HepG2 (cell line): ENCODE measurements at regions not wholly inside any gene's neighbourhood (a gene's known extent, or its start where the extent isn't known, plus 50 kb on each side); places are given as distances from the start of the nearest gene placed in this dataset.

Experiments
- ATAC-seq: fragments of 200-7000 bp; cut with Tn5 transposase; 3 replicates; pipeline ENCODE4 v1.9.1; 2020; ENCODE audit warnings: mild to moderate bottlenecking, moderate library complexity
- BruUV-seq: library from RNA; stranded (reverse); fragments of 400-500 nt; replicated peaks from 2 replicates; lab custom pipeline; 2021; lab: Mats Ljungman, UMichigan
- CTCF ChIA-PET: fragments of 300-600 bp; formaldehyde crosslinking; extraction: SDS; loops from one replicate; lab custom pipeline; 2021; ENCODE audit warnings: low total read pairs, inconsistent platforms, low intra/inter-chr PET ratio; lab: Yijun Ruan, JAX
- POLR2A ChIA-PET: fragments of 350-600 bp; sonication (Branson Sonifier 250); formaldehyde crosslinking; loops from one replicate; lab custom pipeline; 2020; ENCODE audit warnings: antibody characterized with exemption, inconsistent platforms; lab: Yijun Ruan, JAX
- DNase-seq: peaks from one replicate; pipeline ENCODE4 v3.0.0-alpha.2; 2015; ENCODE audit warnings: low spot score
- FAIRE-seq: peaks from 3 replicates; lab custom pipeline; 2011; peaks lifted over from hg19 to GRCh38; lab: Jason Lieb, UNC
- H2AFZ ChIP-seq: one replicate; pipeline ENCODE4 v1.6.1; 2011; ENCODE audit warnings: low read length, inconsistent platforms
- H3K27ac ChIP-seq: fragments of 300-600 bp; 3 replicates; pipeline ENCODE4 v1.8.0; 2011; ENCODE audit warnings: mixed run types, mild to moderate bottlenecking, mixed read lengths, low read length, inconsistent platforms; ENCODE audit not compliant: insufficient read depth; ENCODE audit errors: extremely low read length
- H3K27me3 ChIP-seq, 2 experiments: fragments of 200-600 bp in 1 of 2; 2 replicates in 1 of 2; 3 replicates in 1 of 2; pipeline versions ENCODE4 v1.6.0 to v1.8.0; 2011; ENCODE audit warnings: low read length in 2 of 2, mild to moderate bottlenecking in 2 of 2, moderate library complexity in 2 of 2, inconsistent platforms in 1 of 2; ENCODE audit not compliant: insufficient read depth in 2 of 2, control insufficient read depth in 1 of 2
- H3K36me3 ChIP-seq, 2 experiments: fragments of 200-600 bp in 1 of 2; replicated peaks in 1 of 2; 2 replicates in 1 of 2; 3 replicates in 1 of 2; pipeline versions ENCODE4 v1.5.1 to v1.8.0; 2011; ENCODE audit warnings: low read length in 2 of 2, inconsistent platforms in 1 of 2; ENCODE audit not compliant: insufficient read depth in 2 of 2, control insufficient read depth in 1 of 2
- H3K4me1 ChIP-seq: 2 replicates; pipeline ENCODE4 v1.5.1; 2012; ENCODE audit warnings: low read length, inconsistent platforms; ENCODE audit not compliant: insufficient read depth
- H3K4me2 ChIP-seq: 2 replicates; pipeline ENCODE4 v1.6.0; 2011; ENCODE audit warnings: low read depth, low read length, inconsistent platforms
- H3K4me3 ChIP-seq, 3 experiments: fragments of 200-600 bp in 1 of 3; sonication (generic), shearing (Covaris generic) in 1 of 3; replicated peaks in 1 of 3; 2 replicates each; pipeline ENCODE4 v1.5.1; 2011 to 2016; ENCODE audit warnings: low read length in 3 of 3, inconsistent platforms in 2 of 3, low read depth in 2 of 3, mild to moderate bottlenecking in 2 of 3, control low read depth in 1 of 3, mixed read lengths in 1 of 3; ENCODE audit not compliant: insufficient read depth in 1 of 3
- H3K79me2 ChIP-seq: one replicate; pipeline ENCODE4 v1.6.1; 2011; ENCODE audit warnings: low read length, inconsistent platforms; ENCODE audit not compliant: insufficient read depth
- H3K9ac ChIP-seq: 2 replicates; pipeline ENCODE4 v1.6.0; 2011; ENCODE audit warnings: mild to moderate bottlenecking, low read depth, low read length, inconsistent platforms; ENCODE audit not compliant: insufficient read depth
- H3K9me3 ChIP-seq: 2 replicates; pipeline ENCODE4 v1.5.1; 2012; ENCODE audit warnings: mild to moderate bottlenecking, low read length
- H4K20me1 ChIP-seq: 2 replicates; pipeline ENCODE4 v1.6.0; 2011; ENCODE audit warnings: inconsistent platforms, mild to moderate bottlenecking, low read length, moderate library complexity; ENCODE audit not compliant: insufficient read depth
- GTF3A ChIP-seq: sonication (generic); formaldehyde crosslinking; conservative IDR thresholded peaks from 2 replicates; pipeline ENCODE4 v1.4.0; 2020; ENCODE audit warnings: mild to moderate bottlenecking, missing genetic modification reagents
- ISL2 ChIP-seq: sonication (generic); formaldehyde crosslinking; IDR thresholded peaks from 2 replicates; pipeline ENCODE4 v1.5.0; 2020; ENCODE audit warnings: missing genetic modification reagents
- KAT7 ChIP-seq: IDR thresholded peaks from 2 replicates; pipeline ENCODE4 v1.6.1; 2018; ENCODE audit warnings: borderline replicate concordance, missing compliant biosample characterization
- MED8 ChIP-seq: sonication (generic); formaldehyde crosslinking; IDR thresholded peaks from 2 replicates; pipeline ENCODE4 v1.8.1; 2023; ENCODE audit warnings: mild to moderate bottlenecking, missing genetic modification reagents; ENCODE audit not compliant: insufficient replicate concordance
- NFIC ChIP-seq: IDR thresholded peaks from 2 replicates; pipeline ENCODE4 v1.6.1; 2012; ENCODE audit warnings: mild to moderate bottlenecking, low read length, inconsistent platforms
- NFYC ChIP-seq: IDR thresholded peaks from 2 replicates; pipeline ENCODE4 v1.6.1; 2016; ENCODE audit warnings: missing genetic modification reagents, missing compliant biosample characterization
- NR2F2 ChIP-seq: IDR thresholded peaks from 2 replicates; pipeline ENCODE4 v1.6.1; 2012; ENCODE audit warnings: low read depth, inconsistent platforms, borderline replicate concordance
- POLR2A ChIP-seq, 2 experiments: IDR thresholded peaks; 2 replicates each; pipeline ENCODE4 v1.6.1; 2011; ENCODE audit warnings: low read depth in 2 of 2, low read length in 2 of 2, mild to moderate bottlenecking in 1 of 2, moderate library complexity in 1 of 2; ENCODE audit not compliant: insufficient read depth in 1 of 2
- RFXAP ChIP-seq: sonication (generic); formaldehyde crosslinking; IDR thresholded peaks from 2 replicates; pipeline ENCODE4 v1.4.0; 2020; ENCODE audit warnings: missing genetic modification reagents, borderline replicate concordance
- SATB2 ChIP-seq: sonication (generic); formaldehyde crosslinking; IDR thresholded peaks from 2 replicates; pipeline ENCODE4 v1.5.0; 2020; ENCODE audit warnings: missing genetic modification reagents
- SMAD1 ChIP-seq: sonication (generic); formaldehyde crosslinking; IDR thresholded peaks from 2 replicates; pipeline ENCODE4 v1.4.0; 2020; ENCODE audit warnings: missing genetic modification reagents, low read depth, mild to moderate bottlenecking, borderline replicate concordance
- SNRNP70 ChIP-seq: fragments of 200-400 bp; formaldehyde crosslinking; IDR thresholded peaks from 2 replicates; pipeline ENCODE4 v1.6.1; 2017; ENCODE audit warnings: mild to moderate bottlenecking, low read depth, low read length, moderate library complexity
- TAF1 ChIP-seq: sonication (generic); formaldehyde crosslinking; IDR thresholded peaks from 2 replicates; pipeline ENCODE4 v1.4.0; 2020; ENCODE audit warnings: missing genetic modification reagents
- TBP ChIP-seq: sonication (generic); formaldehyde crosslinking; IDR thresholded peaks from 2 replicates; pipeline ENCODE4 v1.5.0; 2020; ENCODE audit warnings: missing genetic modification reagents
- ZFP41 ChIP-seq: sonication (generic); formaldehyde crosslinking; IDR thresholded peaks from 2 replicates; pipeline ENCODE4 v1.4.0; 2020; ENCODE audit warnings: mild to moderate bottlenecking, missing genetic modification reagents, borderline replicate concordance
- ZNF251 ChIP-seq: sonication (generic); formaldehyde crosslinking; IDR thresholded peaks from 2 replicates; pipeline ENCODE4 v1.9.0; 2021; ENCODE audit warnings: mild to moderate bottlenecking, missing genetic modification reagents
- ZNF256 ChIP-seq: sonication (generic); formaldehyde crosslinking; conservative IDR thresholded peaks from 2 replicates; pipeline ENCODE4 v1.4.0; 2020; ENCODE audit warnings: missing genetic modification reagents
- ZNF441 ChIP-seq: sonication (generic); formaldehyde crosslinking; IDR thresholded peaks from 2 replicates; pipeline ENCODE4 v1.7.0; 2021; ENCODE audit warnings: missing genetic modification reagents, borderline replicate concordance
- ZNF557 ChIP-seq: sonication (generic); formaldehyde crosslinking; IDR thresholded peaks from 2 replicates; pipeline ENCODE4 v1.4.0; 2020; ENCODE audit warnings: missing genetic modification reagents
- ZNF703 ChIP-seq: sonication (generic); formaldehyde crosslinking; IDR thresholded peaks from 2 replicates; pipeline ENCODE4 v1.5.1; 2020; ENCODE audit warnings: missing genetic modification reagents, mild to moderate bottlenecking, moderate library complexity, borderline replicate concordance
- ZNF747 ChIP-seq: sonication (generic); formaldehyde crosslinking; IDR thresholded peaks from 2 replicates; pipeline ENCODE4 v1.8.1; 2023; ENCODE audit warnings: missing genetic modification reagents, mild to moderate bottlenecking, borderline replicate concordance
- WGBS: methylation state at CpG from one replicate; pipeline ENCODE4 v1.1.6; 2017; ENCODE audit warnings: low lambda C conversion rate; 5-methylcytosine and 5-hydroxymethylcytosine counted together
- in situ Hi-C: cut with HindIII; loops from 2 replicates; pipeline ENCODE4 v1.10.0; 2017; ENCODE audit warnings: low pct_unique_long_range_greater_than_20kb; ENCODE audit not compliant: extremely low pct_ligation_motif_present
- intact Hi-C: fragments of 100-400 bp; cut with micrococcal nuclease; formaldehyde crosslinking; loops from one replicate; pipeline ENCODE4 v1.10.0; 2022; ENCODE audit not compliant: unreplicated experiment
- TF ChIP-seq, protein P1 (sequence below): sonication (generic); formaldehyde crosslinking; IDR thresholded peaks from 2 replicates; pipeline ENCODE4 v1.5.1; 2020; ENCODE audit warnings: missing genetic modification reagents, mild to moderate bottlenecking, borderline replicate concordance
- TF ChIP-seq, protein P2 (sequence below): sonication (generic); formaldehyde crosslinking; IDR thresholded peaks from 2 replicates; pipeline ENCODE4 v1.4.0; 2020; ENCODE audit warnings: missing genetic modification reagents

DNA sequence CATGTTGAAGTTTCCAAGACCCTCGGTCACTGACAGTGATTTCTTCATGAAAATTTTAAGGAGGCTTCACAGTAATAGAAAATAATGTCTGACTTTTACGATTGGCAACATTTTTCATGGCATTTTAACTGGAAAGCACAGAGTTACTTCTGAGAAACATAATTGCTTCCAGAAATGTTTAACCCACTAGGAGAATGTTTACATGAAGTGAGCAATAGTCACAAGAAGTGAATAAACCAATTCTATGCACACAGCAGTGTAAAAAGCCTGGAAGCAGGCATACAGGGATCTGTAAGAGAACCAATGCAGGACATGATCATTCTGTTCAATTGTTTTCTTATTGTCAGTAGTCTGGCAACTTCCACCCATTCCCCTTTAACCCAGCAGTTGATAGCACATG is 316.2 kb upstream of the CXADR start (continued):
- no peak for TF ChIP-seq ZNF441 (CRISPR knock-in tag)
- no peak for TF ChIP-seq ZNF703 (CRISPR knock-in tag)
- no peak for TF ChIP-seq ZNF747
- no peak for TF ChIP-seq ZNF256 (CRISPR knock-in tag)
- TF ChIP-seq ISL2: no peak
- no peak for TF ChIP-seq MED8 (CRISPR knock-in tag)
- TF ChIP-seq SNRNP70: no peak
- no peak for TF ChIP-seq NR2F2
- TF ChIP-seq POLR2A (IDR thresholded peaks at IDR 0.05; ENCODE audit: insufficient read depth in 1 of 2, low read depth in 2 of 2, low read length in 2 of 2): no peak
- no peak for TF ChIP-seq TBP (CRISPR knock-in tag)
- no peak for TF ChIP-seq TAF1 (CRISPR knock-in tag)

DNA sequence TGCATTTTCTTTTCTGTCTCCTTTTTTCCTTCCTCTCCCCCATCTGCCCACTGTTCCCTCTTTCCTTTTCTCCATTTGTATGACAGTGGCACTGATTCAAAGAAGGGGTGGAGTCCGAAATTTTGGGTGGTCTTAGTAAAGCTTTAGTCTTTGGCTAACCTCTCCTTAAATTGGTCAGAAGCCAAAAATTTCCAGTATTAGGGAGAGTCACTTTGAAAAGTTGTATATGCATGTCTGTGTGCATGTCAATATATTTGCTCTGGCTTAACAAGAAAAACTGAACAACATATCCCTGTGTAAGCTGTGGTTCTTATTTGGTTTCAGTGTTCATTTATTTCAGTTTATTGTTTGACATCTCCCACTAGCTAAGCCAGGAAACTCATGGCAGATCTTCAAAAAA is 314.8 kb upstream of the CXADR start:
- no peaks in the 10 kb centered on the region for H3K79me2 ChIP-seq
- FAIRE-seq: no peak
- no peak overlapping the region for H3K4me3 ChIP-seq
- BruUV-seq: no TSS peak
- no peak overlapping the region for H3K27ac ChIP-seq
- in situ Hi-C loops (no loop called here), intact Hi-C loops (no loop called here)
- no peaks in the 10 kb centered on the region for H3K4me1 ChIP-seq
- no peak for DNase-seq
- H3K9me3 ChIP-seq: no peaks in the 10 kb centered on the region
- ChIA-PET POLR2A (no interaction called here), CTCF (no interaction called here)
- no peak overlapping the region for H3K9ac ChIP-seq
- ATAC-seq: no peak
- 0% methylated on average over 1 of the region's 1 CpG for WGBS
- no peaks in the 10 kb centered on the region for H3K27me3 ChIP-seq
- H2AFZ ChIP-seq: no peak overlapping the region
- no peaks in the 10 kb centered on the region for H3K36me3 ChIP-seq
- no peak overlapping the region for H3K4me2 ChIP-seq
- no peaks in the 10 kb centered on the region for H4K20me1 ChIP-seq
- TF ChIP-seq, protein P1, sequence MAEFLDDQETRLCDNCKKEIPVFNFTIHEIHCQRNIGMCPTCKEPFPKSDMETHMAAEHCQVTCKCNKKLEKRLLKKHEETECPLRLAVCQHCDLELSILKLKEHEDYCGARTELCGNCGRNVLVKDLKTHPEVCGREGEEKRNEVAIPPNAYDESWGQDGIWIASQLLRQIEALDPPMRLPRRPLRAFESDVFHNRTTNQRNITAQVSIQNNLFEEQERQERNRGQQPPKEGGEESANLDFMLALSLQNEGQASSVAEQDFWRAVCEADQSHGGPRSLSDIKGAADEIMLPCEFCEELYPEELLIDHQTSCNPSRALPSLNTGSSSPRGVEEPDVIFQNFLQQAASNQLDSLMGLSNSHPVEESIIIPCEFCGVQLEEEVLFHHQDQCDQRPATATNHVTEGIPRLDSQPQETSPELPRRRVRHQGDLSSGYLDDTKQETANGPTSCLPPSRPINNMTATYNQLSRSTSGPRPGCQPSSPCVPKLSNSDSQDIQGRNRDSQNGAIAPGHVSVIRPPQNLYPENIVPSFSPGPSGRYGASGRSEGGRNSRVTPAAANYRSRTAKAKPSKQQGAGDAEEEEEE: no peak
- TF ChIP-seq RFXAP (CRISPR knock-in tag) (no peak), SATB2 (CRISPR knock-in tag) (no peak), ZNF557 (CRISPR knock-in tag) (no peak), GTF3A (CRISPR knock-in tag) (no peak), NFIC (no peak), SMAD1 (CRISPR knock-in tag) (no peak), NFYC (CRISPR knock-in tag) (no peak), ZNF251 (no peak), ZFP41 (CRISPR knock-in tag) (no peak), KAT7 (CRISPR knock-in tag) (no peak)
- TF ChIP-seq, protein P2, sequence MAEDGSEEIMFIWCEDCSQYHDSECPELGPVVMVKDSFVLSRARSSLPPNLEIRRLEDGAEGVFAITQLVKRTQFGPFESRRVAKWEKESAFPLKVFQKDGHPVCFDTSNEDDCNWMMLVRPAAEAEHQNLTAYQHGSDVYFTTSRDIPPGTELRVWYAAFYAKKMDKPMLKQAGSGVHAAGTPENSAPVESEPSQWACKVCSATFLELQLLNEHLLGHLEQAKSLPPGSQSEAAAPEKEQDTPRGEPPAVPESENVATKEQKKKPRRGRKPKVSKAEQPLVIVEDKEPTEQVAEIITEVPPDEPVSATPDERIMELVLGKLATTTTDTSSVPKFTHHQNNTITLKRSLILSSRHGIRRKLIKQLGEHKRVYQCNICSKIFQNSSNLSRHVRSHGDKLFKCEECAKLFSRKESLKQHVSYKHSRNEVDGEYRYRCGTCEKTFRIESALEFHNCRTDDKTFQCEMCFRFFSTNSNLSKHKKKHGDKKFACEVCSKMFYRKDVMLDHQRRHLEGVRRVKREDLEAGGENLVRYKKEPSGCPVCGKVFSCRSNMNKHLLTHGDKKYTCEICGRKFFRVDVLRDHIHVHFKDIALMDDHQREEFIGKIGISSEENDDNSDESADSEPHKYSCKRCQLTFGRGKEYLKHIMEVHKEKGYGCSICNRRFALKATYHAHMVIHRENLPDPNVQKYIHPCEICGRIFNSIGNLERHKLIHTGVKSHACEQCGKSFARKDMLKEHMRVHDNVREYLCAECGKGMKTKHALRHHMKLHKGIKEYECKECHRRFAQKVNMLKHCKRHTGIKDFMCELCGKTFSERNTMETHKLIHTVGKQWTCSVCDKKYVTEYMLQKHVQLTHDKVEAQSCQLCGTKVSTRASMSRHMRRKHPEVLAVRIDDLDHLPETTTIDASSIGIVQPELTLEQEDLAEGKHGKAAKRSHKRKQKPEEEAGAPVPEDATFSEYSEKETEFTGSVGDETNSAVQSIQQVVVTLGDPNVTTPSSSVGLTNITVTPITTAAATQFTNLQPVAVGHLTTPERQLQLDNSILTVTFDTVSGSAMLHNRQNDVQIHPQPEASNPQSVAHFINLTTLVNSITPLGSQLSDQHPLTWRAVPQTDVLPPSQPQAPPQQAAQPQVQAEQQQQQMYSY: no peak
